GM12878 (cell line): ENCODE measurements at regions not wholly inside any gene's neighbourhood (a gene's known extent, or its start where the extent isn't known, plus 50 kb on each side); places are given as distances from the start of the nearest gene placed in this dataset.

ENCODE experiments used
- ATAC-seq: fragments of 200-7000 bp; cut with Tn5 transposase; 3 replicates; pipeline ENCODE4 v1.9.1; 2020; ENCODE audit warnings: mild to moderate bottlenecking, moderate library complexity
- BruUV-seq: library from RNA; stranded (reverse); fragments of 400-500 nt; replicated peaks from 2 replicates; lab custom pipeline; 2021; lab: Mats Ljungman, UMichigan
- CTCF ChIA-PET: fragments of 300-600 bp; sonication (Branson Sonifier 250); formaldehyde crosslinking; extraction: SDS; loops from one replicate; lab custom pipeline; 2021; ENCODE audit warnings: inconsistent platforms; lab: Yijun Ruan, JAX
- POLR2A ChIA-PET: fragments of 350-600 bp; formaldehyde crosslinking; extraction: SDS; loops from one replicate; lab custom pipeline; 2021; ENCODE audit warnings: inconsistent platforms; lab: Charles Lee
- RAD21 ChIA-PET: fragments of 300-600 bp; sonication (Branson Sonifier 250); formaldehyde crosslinking; loops from one replicate; lab custom pipeline; 2023; ENCODE audit warnings: antibody characterized with exemption; ENCODE audit not compliant: unreplicated experiment; lab: Charles Lee
- SMC1A ChIA-PET: fragments of 300-600 bp; sonication (Branson Sonifier 250); formaldehyde crosslinking; loops from one replicate; lab custom pipeline; 2023; ENCODE audit not compliant: unreplicated experiment, uncharacterized antibody; lab: Charles Lee
- DNase-seq: peaks from one replicate; pipeline ENCODE4 v3.0.0-alpha.2; 2011; ENCODE audit warnings: low read depth, low spot score
- FAIRE-seq: peaks from 3 replicates; lab custom pipeline; 2011; peaks lifted over from hg19 to GRCh38; lab: Jason Lieb, UNC
- H2AFZ ChIP-seq: 2 replicates; pipeline ENCODE4 v1.6.0; 2011; ENCODE audit warnings: low read depth, low read length, control low read depth; ENCODE audit not compliant: control insufficient read depth
- H3K27ac ChIP-seq: 2 replicates; pipeline ENCODE4 v1.5.1; 2011; ENCODE audit warnings: control low read depth; ENCODE audit not compliant: control insufficient read depth, insufficient read depth
- H3K27me3 ChIP-seq, 2 experiments: replicated peaks in 1 of 2; 2 replicates each; pipeline versions ENCODE4 v1.6.0 to v1.6.1; 2011; ENCODE audit warnings: low read length in 1 of 2; ENCODE audit not compliant: control insufficient read depth in 2 of 2, insufficient read depth in 2 of 2
- H3K36me3 ChIP-seq, 2 experiments: 2 replicates each; pipeline ENCODE4 v1.5.1; 2011; ENCODE audit warnings: low read length in 1 of 2; ENCODE audit not compliant: control insufficient read depth in 2 of 2, insufficient read depth in 2 of 2
- H3K4me1 ChIP-seq: 2 replicates; pipeline ENCODE4 v1.6.1; 2011; ENCODE audit warnings: mild to moderate bottlenecking, low read length, moderate library complexity, mixed read lengths; ENCODE audit not compliant: control insufficient read depth, insufficient read depth
- H3K4me2 ChIP-seq: 2 replicates; pipeline ENCODE4 v1.6.0; 2011; ENCODE audit warnings: control low read depth; ENCODE audit not compliant: control insufficient read depth, insufficient read depth
- H3K4me3 ChIP-seq: fragments of 200-600 bp; sonication (generic); 2 replicates; pipeline ENCODE4 v1.5.1; 2016
- H3K79me2 ChIP-seq: 2 replicates; pipeline ENCODE4 v1.6.0; 2011; ENCODE audit warnings: low read length; ENCODE audit not compliant: control insufficient read depth, insufficient read depth
- H3K9ac ChIP-seq: 2 replicates; pipeline ENCODE4 v1.8.0; 2011; ENCODE audit warnings: low read length, control low read depth, mixed read lengths; ENCODE audit not compliant: control insufficient read depth, insufficient read depth
- H3K9me3 ChIP-seq: replicated peaks from 3 replicates; pipeline ENCODE4 v1.5.1; 2011; ENCODE audit warnings: mild to moderate bottlenecking, low read length; ENCODE audit not compliant: control insufficient read depth, insufficient read depth
- H4K20me1 ChIP-seq: 2 replicates; pipeline ENCODE4 v1.6.0; 2011; ENCODE audit not compliant: control insufficient read depth, insufficient read depth
- BRCA1 ChIP-seq: IDR thresholded peaks from 2 replicates; pipeline ENCODE4 v1.6.1; 2011; ENCODE audit warnings: low read depth, low read length, improper control_type of control experiment
- EED ChIP-seq: sonication (generic); IDR thresholded peaks from 2 replicates; pipeline ENCODE4 v1.6.1; 2016; ENCODE audit warnings: antibody characterized with exemption, low read depth
- HDAC2 ChIP-seq: fragments of 200-600 bp; sonication (generic); IDR thresholded peaks from 2 replicates; pipeline ENCODE4 v1.6.1; 2017
- NBN ChIP-seq: fragments of 450-650 bp; IDR thresholded peaks from 2 replicates; pipeline ENCODE4 v1.6.1; 2016
- TAF1 ChIP-seq: IDR thresholded peaks from 2 replicates; pipeline ENCODE4 v1.6.1; 2011; ENCODE audit warnings: mild to moderate bottlenecking, low read depth, low read length, borderline replicate concordance
- ZNF207 ChIP-seq: fragments of 450-650 bp; IDR thresholded peaks from 2 replicates; pipeline ENCODE4 v1.6.1; 2014; ENCODE audit warnings: antibody characterized with exemption, mild to moderate bottlenecking, borderline replicate concordance
- ZNF24 ChIP-seq: fragments of 450-650 bp; IDR thresholded peaks from 2 replicates; pipeline ENCODE4 v1.6.1; 2017; ENCODE audit warnings: antibody characterized with exemption, mild to moderate bottlenecking
- ZNF274 ChIP-seq: IDR thresholded peaks from one replicate; pipeline ENCODE4 v1.8.0; 2011; ENCODE audit not compliant: insufficient read length, insufficient read depth
- WGBS: methylation state at CpG from one replicate; pipeline ENCODE4 v1.1.6; 2016; ENCODE audit warnings: low lambda C conversion rate; ENCODE audit not compliant: insufficient replicate concordance, insufficient coverage; ENCODE audit errors: missing lambda C conversion rate; 5-methylcytosine and 5-hydroxymethylcytosine counted together
- in situ Hi-C: fragments of 300-500 bp; cut with MboI; formaldehyde crosslinking; loops from 9 replicates; pipeline ENCODE4 v1.14.3; 2018; ENCODE audit warnings: mixed read lengths
- intact Hi-C: fragments of 100-400 bp; cut with micrococcal nuclease; formaldehyde crosslinking; loops from one replicate; pipeline ENCODE4 v1.14.2; 2022; ENCODE audit not compliant: unreplicated experiment
- TF ChIP-seq, protein P1 (sequence below): fragments of 450-650 bp; formaldehyde crosslinking; IDR thresholded peaks from 2 replicates; pipeline ENCODE4 v1.4.0; 2022; ENCODE audit warnings: mild to moderate bottlenecking, moderate library complexity
- TF ChIP-seq, protein P2 (sequence below): IDR thresholded peaks from 2 replicates; pipeline ENCODE4 v1.6.1; 2012; ENCODE audit warnings: low read depth, low read length, improper control_type of control experiment
- TF ChIP-seq, protein P3 (sequence below): fragments of 450-650 bp; IDR thresholded peaks from 2 replicates; pipeline ENCODE4 v1.6.1; 2017; ENCODE audit warnings: mild to moderate bottlenecking, moderate library complexity
- TF ChIP-seq, protein P4 (sequence below): IDR thresholded peaks from 2 replicates; pipeline ENCODE4 v1.6.1; 2011; ENCODE audit warnings: low read depth, mild to moderate bottlenecking, low read length, moderate library complexity, borderline replicate concordance; ENCODE audit errors: extremely low read depth

DNA sequence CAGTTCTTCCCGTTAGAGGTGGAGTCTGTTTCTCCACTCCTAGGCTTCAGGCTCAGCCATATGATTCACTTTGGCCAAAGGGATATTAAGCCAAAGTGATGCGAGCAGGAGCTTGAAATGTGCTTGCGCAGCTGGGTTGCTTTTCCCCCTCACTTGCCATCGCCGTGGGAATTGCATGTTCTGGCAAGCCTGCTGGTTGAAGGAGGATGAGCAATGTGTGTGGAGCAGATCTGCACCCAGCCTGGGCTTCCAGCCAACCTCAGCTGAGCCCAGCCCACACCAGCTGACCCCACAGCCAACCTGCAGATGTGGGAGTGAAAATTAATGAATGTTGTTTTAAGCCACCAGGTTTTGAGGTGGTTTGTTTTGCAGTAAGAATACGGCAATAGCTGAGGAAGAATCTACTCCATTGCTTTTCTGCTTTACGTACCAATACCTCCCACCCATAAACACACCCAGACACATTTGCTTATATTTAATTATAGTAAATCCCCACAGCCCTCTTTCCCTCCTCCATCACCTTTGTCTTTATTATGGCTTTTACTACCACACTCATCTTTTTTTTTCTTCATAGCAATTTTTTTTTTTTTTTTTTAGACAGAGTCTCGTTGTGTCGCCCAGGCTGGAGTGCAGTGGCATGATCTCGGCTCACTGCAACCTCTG is 132.8 kb upstream of the FUNDC1 start (continued):
- TF ChIP-seq, protein P1, sequence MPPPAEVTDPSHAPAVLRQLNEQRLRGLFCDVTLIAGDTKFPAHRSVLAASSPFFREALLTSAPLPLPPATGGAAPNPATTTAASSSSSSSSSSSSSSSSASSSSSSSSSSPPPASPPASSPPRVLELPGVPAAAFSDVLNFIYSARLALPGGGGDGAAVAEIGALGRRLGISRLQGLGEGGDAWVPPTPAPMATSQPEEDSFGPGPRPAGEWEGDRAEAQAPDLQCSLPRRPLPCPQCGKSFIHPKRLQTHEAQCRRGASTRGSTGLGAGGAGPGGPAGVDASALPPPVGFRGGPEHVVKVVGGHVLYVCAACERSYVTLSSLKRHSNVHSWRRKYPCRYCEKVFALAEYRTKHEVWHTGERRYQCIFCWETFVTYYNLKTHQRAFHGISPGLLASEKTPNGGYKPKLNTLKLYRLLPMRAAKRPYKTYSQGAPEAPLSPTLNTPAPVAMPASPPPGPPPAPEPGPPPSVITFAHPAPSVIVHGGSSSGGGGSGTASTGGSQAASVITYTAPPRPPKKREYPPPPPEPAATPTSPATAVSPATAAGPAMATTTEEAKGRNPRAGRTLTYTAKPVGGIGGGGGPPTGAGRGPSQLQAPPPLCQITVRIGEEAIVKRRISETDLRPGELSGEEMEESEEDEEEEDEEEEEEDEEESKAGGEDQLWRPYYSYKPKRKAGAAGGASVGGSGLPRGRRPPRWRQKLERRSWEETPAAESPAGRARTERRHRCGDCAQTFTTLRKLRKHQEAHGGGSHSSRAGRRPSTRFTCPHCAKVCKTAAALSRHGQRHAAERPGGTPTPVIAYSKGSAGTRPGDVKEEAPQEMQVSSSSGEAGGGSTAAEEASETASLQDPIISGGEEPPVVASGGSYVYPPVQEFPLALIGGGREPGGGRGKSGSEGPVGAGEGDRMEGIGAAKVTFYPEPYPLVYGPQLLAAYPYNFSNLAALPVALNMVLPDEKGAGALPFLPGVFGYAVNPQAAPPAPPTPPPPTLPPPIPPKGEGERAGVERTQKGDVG, result no peak
- TF ChIP-seq NBN, result no peak
- no peak for TF ChIP-seq ZNF24
- TF ChIP-seq BRCA1, result no peak
- no peak for TF ChIP-seq HDAC2
- TF ChIP-seq, protein P2, sequence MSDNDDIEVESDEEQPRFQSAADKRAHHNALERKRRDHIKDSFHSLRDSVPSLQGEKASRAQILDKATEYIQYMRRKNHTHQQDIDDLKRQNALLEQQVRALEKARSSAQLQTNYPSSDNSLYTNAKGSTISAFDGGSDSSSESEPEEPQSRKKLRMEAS, result no peak
- TF ChIP-seq ZNF207, result no peak

DNA sequence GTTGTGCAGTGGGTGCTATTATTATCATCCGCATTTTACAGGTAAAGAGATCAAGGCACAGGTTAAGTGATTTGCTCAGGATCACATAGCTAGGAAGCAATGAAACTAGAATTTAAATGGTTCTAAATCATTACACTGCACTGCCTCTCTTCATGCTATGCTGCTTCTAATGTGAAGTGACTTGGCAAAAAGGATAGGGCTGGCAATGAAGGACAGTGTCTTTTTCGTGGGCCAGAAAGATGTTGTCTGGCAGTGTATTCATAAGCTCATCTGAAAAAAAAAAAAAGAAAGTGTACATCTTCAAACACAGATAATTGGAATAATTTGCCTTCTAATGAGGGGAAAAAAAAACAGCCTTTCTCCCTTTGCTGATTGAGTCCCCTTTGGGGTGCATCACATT is 132.2 kb upstream of the FUNDC1 start:
- H3K9ac ChIP-seq, result no peak overlapping the region
- ChIA-PET RAD21 (no interaction called here), POLR2A (interaction anchor here (0.6 kb wide), 1 partner anchor 76 kb away, joined by 3 read pairs; no protein-coding TSS in a partner anchor), CTCF (no interaction called here), SMC1A (no interaction called here)
- H3K27me3 ChIP-seq, result no peaks in the 10 kb centered on the region
- WGBS, result 50% methylated on average over 2 of the region's 2 CpGs
- H3K4me2 ChIP-seq, result no peak overlapping the region
- in situ Hi-C loops, result no loop called here
- FAIRE-seq (no peak), DNase-seq (no peak), ATAC-seq (no peak)
- no peaks in the 10 kb centered on the region for H3K4me1 ChIP-seq
- H4K20me1 ChIP-seq, result no peaks in the 10 kb centered on the region
- H3K4me3 ChIP-seq, result no peak overlapping the region
- H2AFZ ChIP-seq, result no peak overlapping the region
- H3K79me2 ChIP-seq, result no peaks in the 10 kb centered on the region
- no peaks in the 10 kb centered on the region for H3K9me3 ChIP-seq
- no TSS peak for BruUV-seq
- H3K36me3 ChIP-seq, result no peaks in the 10 kb centered on the region
- intact Hi-C loops, result no loop called here
- H3K27ac ChIP-seq, result no peak overlapping the region
- TF ChIP-seq, protein P3, sequence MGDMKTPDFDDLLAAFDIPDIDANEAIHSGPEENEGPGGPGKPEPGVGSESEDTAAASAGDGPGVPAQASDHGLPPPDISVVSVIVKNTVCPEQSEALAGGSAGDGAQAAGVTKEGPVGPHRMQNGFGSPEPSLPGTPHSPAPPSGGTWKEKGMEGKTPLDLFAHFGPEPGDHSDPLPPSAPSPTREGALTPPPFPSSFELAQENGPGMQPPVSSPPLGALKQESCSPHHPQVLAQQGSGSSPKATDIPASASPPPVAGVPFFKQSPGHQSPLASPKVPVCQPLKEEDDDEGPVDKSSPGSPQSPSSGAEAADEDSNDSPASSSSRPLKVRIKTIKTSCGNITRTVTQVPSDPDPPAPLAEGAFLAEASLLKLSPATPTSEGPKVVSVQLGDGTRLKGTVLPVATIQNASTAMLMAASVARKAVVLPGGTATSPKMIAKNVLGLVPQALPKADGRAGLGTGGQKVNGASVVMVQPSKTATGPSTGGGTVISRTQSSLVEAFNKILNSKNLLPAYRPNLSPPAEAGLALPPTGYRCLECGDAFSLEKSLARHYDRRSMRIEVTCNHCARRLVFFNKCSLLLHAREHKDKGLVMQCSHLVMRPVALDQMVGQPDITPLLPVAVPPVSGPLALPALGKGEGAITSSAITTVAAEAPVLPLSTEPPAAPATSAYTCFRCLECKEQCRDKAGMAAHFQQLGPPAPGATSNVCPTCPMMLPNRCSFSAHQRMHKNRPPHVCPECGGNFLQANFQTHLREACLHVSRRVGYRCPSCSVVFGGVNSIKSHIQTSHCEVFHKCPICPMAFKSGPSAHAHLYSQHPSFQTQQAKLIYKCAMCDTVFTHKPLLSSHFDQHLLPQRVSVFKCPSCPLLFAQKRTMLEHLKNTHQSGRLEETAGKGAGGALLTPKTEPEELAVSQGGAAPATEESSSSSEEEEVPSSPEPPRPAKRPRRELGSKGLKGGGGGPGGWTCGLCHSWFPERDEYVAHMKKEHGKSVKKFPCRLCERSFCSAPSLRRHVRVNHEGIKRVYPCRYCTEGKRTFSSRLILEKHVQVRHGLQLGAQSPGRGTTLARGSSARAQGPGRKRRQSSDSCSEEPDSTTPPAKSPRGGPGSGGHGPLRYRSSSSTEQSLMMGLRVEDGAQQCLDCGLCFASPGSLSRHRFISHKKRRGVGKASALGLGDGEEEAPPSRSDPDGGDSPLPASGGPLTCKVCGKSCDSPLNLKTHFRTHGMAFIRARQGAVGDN, result no peak
- TF ChIP-seq ZNF274 (no peak), EED (no peak), TAF1 (no peak)
- TF ChIP-seq, protein P1, result no peak
- TF ChIP-seq, protein P4, sequence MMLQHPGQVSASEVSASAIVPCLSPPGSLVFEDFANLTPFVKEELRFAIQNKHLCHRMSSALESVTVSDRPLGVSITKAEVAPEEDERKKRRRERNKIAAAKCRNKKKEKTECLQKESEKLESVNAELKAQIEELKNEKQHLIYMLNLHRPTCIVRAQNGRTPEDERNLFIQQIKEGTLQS, result no peak
